ENCODE measurements at regions not wholly inside any gene's neighbourhood (a gene's known extent, or its start where the extent isn't known, plus 50 kb on each side); places are given as distances from the start of the nearest gene placed in this dataset.
A peak's percentile ranks its signal among the peaks of the same experiment; 100 is the strongest.
"Not testable (repeated sequence)": the region's sequence is repeated elsewhere in the genome, so short reads cannot be mapped to it uniquely, and the experiment has no call there.

GRCh38 chr1:146310579-146310978 lies 81.8 kb upstream of the NOTCH2NLA start:
- H3K36me3 ChIP-seq (ENCODE audit: control insufficient read depth in 2 of 2, extremely low read depth in 1 of 2, insufficient read depth in 2 of 2, low read length in 2 of 2); POLR2A ChIA-PET; dilution Hi-C loops (cut with MboI; ENCODE audit: extremely low pct_ligation_motif_present, low sequenced_read_pairs); H3K9me1 ChIP-seq (replicated peaks; ENCODE audit: control insufficient read depth, extremely low read depth, insufficient read depth, low read length); FAIRE-seq; H3K4me1 ChIP-seq (ENCODE audit: control insufficient read depth, extremely low read depth, insufficient read depth, low read length); H2AFZ ChIP-seq (ENCODE audit: low read depth, low read length); BruUV-seq (replicated peaks); H3K27ac ChIP-seq (ENCODE audit: insufficient read depth, low read depth, low read length); DNase-seq (ENCODE audit: low read depth, low spot score); H3K79me2 ChIP-seq (ENCODE audit: control insufficient read depth, insufficient read depth, low read length); H3K4me2 ChIP-seq (ENCODE audit: insufficient read depth, low read length); H3K9me3 ChIP-seq (replicated peaks; ENCODE audit: control insufficient read depth, insufficient read depth, low read length); H3K4me3 ChIP-seq (replicated peaks in 1 of 3; ENCODE audit: insufficient read depth in 1 of 3, low read depth in 1 of 3, low read length in 3 of 3); CTCF ChIA-PET; H4K20me1 ChIP-seq (replicated peaks; ENCODE audit: control insufficient read depth, extremely low read depth, insufficient read depth, low read length); H3K9ac ChIP-seq (replicated peaks; ENCODE audit: extremely low read depth, insufficient read depth, low read length); intact Hi-C loops (cut with micrococcal nuclease); H3K27me3 ChIP-seq (ENCODE audit: control insufficient read depth in 2 of 2, insufficient read depth in 2 of 2, low read length in 2 of 2): not testable (repeated sequence)

GRCh38 chr1:146309427-146309826 lies 80.6 kb upstream of the NOTCH2NLA start:
- H3K9ac ChIP-seq (replicated peaks; ENCODE audit: extremely low read depth, insufficient read depth, low read length); H3K27ac ChIP-seq (ENCODE audit: insufficient read depth, low read depth, low read length); intact Hi-C loops (cut with micrococcal nuclease); H3K9me1 ChIP-seq (replicated peaks; ENCODE audit: control insufficient read depth, extremely low read depth, insufficient read depth, low read length); CTCF ChIA-PET; FAIRE-seq; BruUV-seq (replicated peaks); POLR2A ChIA-PET; H3K79me2 ChIP-seq (ENCODE audit: control insufficient read depth, insufficient read depth, low read length); H3K9me3 ChIP-seq (replicated peaks; ENCODE audit: control insufficient read depth, insufficient read depth, low read length); H3K4me2 ChIP-seq (ENCODE audit: insufficient read depth, low read length); H3K27me3 ChIP-seq (ENCODE audit: control insufficient read depth in 2 of 2, insufficient read depth in 2 of 2, low read length in 2 of 2); H4K20me1 ChIP-seq (replicated peaks; ENCODE audit: control insufficient read depth, extremely low read depth, insufficient read depth, low read length); dilution Hi-C loops (cut with MboI; ENCODE audit: extremely low pct_ligation_motif_present, low sequenced_read_pairs); H3K36me3 ChIP-seq (ENCODE audit: control insufficient read depth in 2 of 2, extremely low read depth in 1 of 2, insufficient read depth in 2 of 2, low read length in 2 of 2); H2AFZ ChIP-seq (ENCODE audit: low read depth, low read length); DNase-seq (ENCODE audit: low read depth, low spot score); H3K4me3 ChIP-seq (replicated peaks in 1 of 3; ENCODE audit: insufficient read depth in 1 of 3, low read depth in 1 of 3, low read length in 3 of 3); H3K4me1 ChIP-seq (ENCODE audit: control insufficient read depth, extremely low read depth, insufficient read depth, low read length): not testable (repeated sequence)

- H3K36me3 ChIP-seq (ENCODE audit: control insufficient read depth in 2 of 2, extremely low read depth in 1 of 2, insufficient read depth in 2 of 2, low read length in 2 of 2); H3K4me1 ChIP-seq (ENCODE audit: control insufficient read depth, extremely low read depth, insufficient read depth, low read length); H3K27ac ChIP-seq (ENCODE audit: insufficient read depth, low read depth, low read length); H3K9ac ChIP-seq (replicated peaks; ENCODE audit: extremely low read depth, insufficient read depth, low read length); H3K4me2 ChIP-seq (ENCODE audit: insufficient read depth, low read length); BruUV-seq (replicated peaks); H4K20me1 ChIP-seq (replicated peaks; ENCODE audit: control insufficient read depth, extremely low read depth, insufficient read depth, low read length); DNase-seq (ENCODE audit: low read depth, low spot score); FAIRE-seq; dilution Hi-C loops (cut with MboI; ENCODE audit: extremely low pct_ligation_motif_present, low sequenced_read_pairs); H3K27me3 ChIP-seq (ENCODE audit: control insufficient read depth in 2 of 2, insufficient read depth in 2 of 2, low read length in 2 of 2); intact Hi-C loops (cut with micrococcal nuclease); H3K9me3 ChIP-seq (replicated peaks; ENCODE audit: control insufficient read depth, insufficient read depth, low read length); H3K79me2 ChIP-seq (ENCODE audit: control insufficient read depth, insufficient read depth, low read length); H2AFZ ChIP-seq (ENCODE audit: low read depth, low read length); CTCF ChIA-PET; H3K9me1 ChIP-seq (replicated peaks; ENCODE audit: control insufficient read depth, extremely low read depth, insufficient read depth, low read length); H3K4me3 ChIP-seq (replicated peaks in 1 of 3; ENCODE audit: insufficient read depth in 1 of 3, low read depth in 1 of 3, low read length in 3 of 3); POLR2A ChIA-PET: not testable (repeated sequence)
Measured at GRCh38 chr1:146308892-146309291, 80.1 kb upstream of the NOTCH2NLA start.

- H2AFZ ChIP-seq (ENCODE audit: low read depth, low read length); H4K20me1 ChIP-seq (replicated peaks; ENCODE audit: control insufficient read depth, extremely low read depth, insufficient read depth, low read length); H3K9ac ChIP-seq (replicated peaks; ENCODE audit: extremely low read depth, insufficient read depth, low read length); DNase-seq (ENCODE audit: low read depth, low spot score); dilution Hi-C loops (cut with MboI; ENCODE audit: extremely low pct_ligation_motif_present, low sequenced_read_pairs); POLR2A ChIA-PET; H3K4me2 ChIP-seq (ENCODE audit: insufficient read depth, low read length); CTCF ChIA-PET; H3K4me1 ChIP-seq (ENCODE audit: control insufficient read depth, extremely low read depth, insufficient read depth, low read length); intact Hi-C loops (cut with micrococcal nuclease); H3K79me2 ChIP-seq (ENCODE audit: control insufficient read depth, insufficient read depth, low read length); H3K9me3 ChIP-seq (replicated peaks; ENCODE audit: control insufficient read depth, insufficient read depth, low read length); H3K9me1 ChIP-seq (replicated peaks; ENCODE audit: control insufficient read depth, extremely low read depth, insufficient read depth, low read length); H3K27me3 ChIP-seq (ENCODE audit: control insufficient read depth in 2 of 2, insufficient read depth in 2 of 2, low read length in 2 of 2); H3K4me3 ChIP-seq (replicated peaks in 1 of 3; ENCODE audit: insufficient read depth in 1 of 3, low read depth in 1 of 3, low read length in 3 of 3); FAIRE-seq; H3K36me3 ChIP-seq (ENCODE audit: control insufficient read depth in 2 of 2, extremely low read depth in 1 of 2, insufficient read depth in 2 of 2, low read length in 2 of 2): not testable (repeated sequence)
- TSS peak; percentile 70 for BruUV-seq (replicated peaks)
- peak overlapping the region; percentile 48 for H3K27ac ChIP-seq (ENCODE audit: insufficient read depth, low read depth, low read length)
Measured at GRCh38 chr1:146308152-146308551, 79.3 kb upstream of the NOTCH2NLA start.
